ENCODE measurements at regions not wholly inside any gene's neighbourhood (a gene's known extent, or its start where the extent isn't known, plus 50 kb on each side); places are given as distances from the start of the nearest gene placed in this dataset.

DNA sequence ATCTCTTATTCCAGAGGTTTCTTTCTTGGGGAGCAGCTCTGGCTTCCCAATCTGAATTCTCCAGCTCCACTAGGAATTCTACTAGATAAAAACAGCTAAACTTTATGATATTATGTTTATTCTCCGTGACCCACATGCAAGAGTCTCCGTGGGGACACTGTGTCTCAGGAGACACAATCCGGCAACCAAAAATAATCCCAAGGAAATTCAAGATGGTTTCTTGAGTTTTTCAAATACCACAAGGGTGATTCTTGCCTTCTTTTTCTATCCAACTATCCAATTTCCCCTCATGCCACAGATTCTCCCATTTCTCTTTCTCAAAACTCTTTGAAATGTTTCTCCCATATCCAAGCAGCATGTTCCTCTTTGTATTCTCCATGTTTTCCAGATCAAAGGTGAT, 103.1 kb downstream of the FAS start:
- H3F3A ChIP-seq (ENCODE audit: insufficient read depth, low read length), result no peaks in the 10 kb centered on the region
- H3K4me2 ChIP-seq (ENCODE audit: low read length), result no peak overlapping the region
- H3K36me3 ChIP-seq (ENCODE audit: insufficient read depth, low read length), result no peaks in the 10 kb centered on the region
- no peaks in the 10 kb centered on the region for H4K20me1 ChIP-seq (ENCODE audit: insufficient read depth, low read length)
- no peaks in the 10 kb centered on the region for H3K9me3 ChIP-seq (ENCODE audit: low read length)
- no peaks in the 10 kb centered on the region for H3K79me2 ChIP-seq (ENCODE audit: insufficient read depth, low read length)
- no peaks in the 10 kb centered on the region for H3K27me3 ChIP-seq (ENCODE audit: insufficient read depth, low read length)
- H3K9me2 ChIP-seq (ENCODE audit: low read depth, low read length), result no peaks in the 10 kb centered on the region
- H3K27ac ChIP-seq (ENCODE audit: low read depth, low read length, poor library complexity, severe bottlenecking), result no peak overlapping the region
- no peaks in the 10 kb centered on the region for H3K4me1 ChIP-seq (ENCODE audit: insufficient read depth, low read length, severe bottlenecking)
- H2AFZ ChIP-seq (ENCODE audit: low read length), result no peak overlapping the region
- TF ChIP-seq, protein P1, sequence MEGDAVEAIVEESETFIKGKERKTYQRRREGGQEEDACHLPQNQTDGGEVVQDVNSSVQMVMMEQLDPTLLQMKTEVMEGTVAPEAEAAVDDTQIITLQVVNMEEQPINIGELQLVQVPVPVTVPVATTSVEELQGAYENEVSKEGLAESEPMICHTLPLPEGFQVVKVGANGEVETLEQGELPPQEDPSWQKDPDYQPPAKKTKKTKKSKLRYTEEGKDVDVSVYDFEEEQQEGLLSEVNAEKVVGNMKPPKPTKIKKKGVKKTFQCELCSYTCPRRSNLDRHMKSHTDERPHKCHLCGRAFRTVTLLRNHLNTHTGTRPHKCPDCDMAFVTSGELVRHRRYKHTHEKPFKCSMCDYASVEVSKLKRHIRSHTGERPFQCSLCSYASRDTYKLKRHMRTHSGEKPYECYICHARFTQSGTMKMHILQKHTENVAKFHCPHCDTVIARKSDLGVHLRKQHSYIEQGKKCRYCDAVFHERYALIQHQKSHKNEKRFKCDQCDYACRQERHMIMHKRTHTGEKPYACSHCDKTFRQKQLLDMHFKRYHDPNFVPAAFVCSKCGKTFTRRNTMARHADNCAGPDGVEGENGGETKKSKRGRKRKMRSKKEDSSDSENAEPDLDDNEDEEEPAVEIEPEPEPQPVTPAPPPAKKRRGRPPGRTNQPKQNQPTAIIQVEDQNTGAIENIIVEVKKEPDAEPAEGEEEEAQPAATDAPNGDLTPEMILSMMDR (IDR thresholded peaks at IDR 0.05; ENCODE audit: low read length), result no peak
- TF ChIP-seq EZH2 (IDR thresholded peaks at IDR 0.05; ENCODE audit: borderline replicate concordance, low read length), result no peak
- no peak overlapping the region for H3K4me3 ChIP-seq (ENCODE audit: low read depth, low read length, poor library complexity, severe bottlenecking)
- no peak overlapping the region for H3K9ac ChIP-seq (ENCODE audit: low read length)

- H2AFZ ChIP-seq (ENCODE audit: low read length), result no peak overlapping the region
- H3K9ac ChIP-seq (ENCODE audit: low read length), result no peak overlapping the region
- H4K20me1 ChIP-seq (ENCODE audit: insufficient read depth, low read length), result no peaks in the 10 kb centered on the region
- H3K27me3 ChIP-seq (ENCODE audit: insufficient read depth, low read length), result no peaks in the 10 kb centered on the region
- no peak overlapping the region for H3K4me3 ChIP-seq (ENCODE audit: low read depth, low read length, poor library complexity, severe bottlenecking)
- no peak overlapping the region for H3K4me2 ChIP-seq (ENCODE audit: low read length)
- H3K4me1 ChIP-seq (ENCODE audit: insufficient read depth, low read length, severe bottlenecking), result no peaks in the 10 kb centered on the region
- no peak overlapping the region for H3K27ac ChIP-seq (ENCODE audit: low read depth, low read length, poor library complexity, severe bottlenecking)
- TF ChIP-seq EZH2 (IDR thresholded peaks at IDR 0.05; ENCODE audit: borderline replicate concordance, low read length), result no peak
- TF ChIP-seq, protein P1 (IDR thresholded peaks at IDR 0.05; ENCODE audit: low read length), result no peak
- no peaks in the 10 kb centered on the region for H3K9me3 ChIP-seq (ENCODE audit: low read length)
- H3K79me2 ChIP-seq (ENCODE audit: insufficient read depth, low read length), result no peaks in the 10 kb centered on the region
- H3K9me2 ChIP-seq (ENCODE audit: low read depth, low read length), result no peaks in the 10 kb centered on the region
- H3F3A ChIP-seq (ENCODE audit: insufficient read depth, low read length), result no peaks in the 10 kb centered on the region
- H3K36me3 ChIP-seq (ENCODE audit: insufficient read depth, low read length), result no peaks in the 10 kb centered on the region
These were observed 102.4 kb downstream of the FAS start for GRCh38 chr10:89092981-89093380.

DNA sequence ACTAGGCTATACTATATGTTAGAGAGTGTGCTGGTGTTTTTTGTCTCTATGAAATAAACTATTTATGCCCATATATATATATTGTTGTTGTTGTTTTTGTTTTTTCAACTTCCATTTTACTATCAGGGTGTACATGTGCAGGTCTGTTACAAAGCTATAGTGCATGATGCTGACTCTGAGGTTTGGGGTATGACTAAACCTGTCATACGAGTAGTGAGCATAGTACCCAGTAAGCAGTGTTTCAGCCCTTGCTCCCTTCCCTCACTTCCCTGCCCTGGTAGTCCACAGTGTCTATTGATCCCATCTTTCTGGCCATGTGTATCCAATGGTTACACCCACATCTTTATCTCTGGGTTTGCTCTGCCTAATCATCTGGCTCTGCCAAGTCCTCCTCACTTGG, 101.8 kb downstream of the FAS start:
- H3K9me2 ChIP-seq (ENCODE audit: low read depth, low read length), result no peaks in the 10 kb centered on the region
- no peak overlapping the region for H3K4me3 ChIP-seq (ENCODE audit: low read depth, low read length, poor library complexity, severe bottlenecking)
- TF ChIP-seq, protein P1 (IDR thresholded peaks at IDR 0.05; ENCODE audit: low read length), result no peak
- no peak for TF ChIP-seq EZH2 (IDR thresholded peaks at IDR 0.05; ENCODE audit: borderline replicate concordance, low read length)
- no peaks in the 10 kb centered on the region for H3K79me2 ChIP-seq (ENCODE audit: insufficient read depth, low read length)
- H3F3A ChIP-seq (ENCODE audit: insufficient read depth, low read length), result no peaks in the 10 kb centered on the region
- no peak overlapping the region for H3K4me2 ChIP-seq (ENCODE audit: low read length)
- no peak overlapping the region for H3K9ac ChIP-seq (ENCODE audit: low read length)
- no peak overlapping the region for H3K27ac ChIP-seq (ENCODE audit: low read depth, low read length, poor library complexity, severe bottlenecking)
- no peaks in the 10 kb centered on the region for H3K27me3 ChIP-seq (ENCODE audit: insufficient read depth, low read length)
- peaks cover 4% of the 10 kb centered on the region for H3K4me1 ChIP-seq (ENCODE audit: insufficient read depth, low read length, severe bottlenecking)
- H3K9me3 ChIP-seq (ENCODE audit: low read length), result no peaks in the 10 kb centered on the region
- H3K36me3 ChIP-seq (ENCODE audit: insufficient read depth, low read length), result no peaks in the 10 kb centered on the region
- H2AFZ ChIP-seq (ENCODE audit: low read length), result no peak overlapping the region
- no peaks in the 10 kb centered on the region for H4K20me1 ChIP-seq (ENCODE audit: insufficient read depth, low read length)

Data from OCI-LY1 (cell line).